Neuronal stem cell (in vitro differentiated cells): ENCODE measurements at regions not wholly inside any gene's neighbourhood (a gene's known extent, or its start where the extent isn't known, plus 50 kb on each side); places are given as distances from the start of the nearest gene placed in this dataset.

Experiments
- DNase-seq: peaks from one replicate; pipeline ENCODE4 v3.0.0-alpha.2; 2013; ENCODE audit warnings: low spot score
- H2AFZ ChIP-seq: one replicate; pipeline ENCODE4 v1.6.1; 2013; ENCODE audit warnings: mild to moderate bottlenecking, low read length, inconsistent platforms
- H2AK5ac ChIP-seq: 2 replicates; pipeline ENCODE4 v1.6.1; 2013; ENCODE audit warnings: low read depth, mild to moderate bottlenecking, inconsistent platforms, low read length, moderate library complexity, mixed read lengths
- H2BK120ac ChIP-seq: 2 replicates; pipeline ENCODE4 v1.6.1; 2013; ENCODE audit warnings: low read depth, mild to moderate bottlenecking, inconsistent platforms, low read length, moderate library complexity, mixed read lengths
- H2BK12ac ChIP-seq: one replicate; pipeline ENCODE4 v1.6.1; 2013; ENCODE audit warnings: low read length, inconsistent platforms
- H2BK15ac ChIP-seq: 2 replicates; pipeline ENCODE4 v1.6.1; 2013; ENCODE audit warnings: mild to moderate bottlenecking, low read length, inconsistent platforms, mixed read lengths
- H2BK5ac ChIP-seq: one replicate; pipeline ENCODE4 v1.6.1; 2013; ENCODE audit warnings: inconsistent platforms, mild to moderate bottlenecking, low read length, moderate library complexity
- H3K14ac ChIP-seq: one replicate; pipeline ENCODE4 v1.6.1; 2013; ENCODE audit warnings: low read length, inconsistent platforms
- H3K18ac ChIP-seq: 2 replicates; pipeline ENCODE4 v1.6.1; 2013; ENCODE audit warnings: low read length, inconsistent platforms
- H3K23ac ChIP-seq: 2 replicates; pipeline ENCODE4 v1.6.1; 2013; ENCODE audit warnings: low read depth, mild to moderate bottlenecking, mixed read lengths, low read length, inconsistent platforms; ENCODE audit not compliant: poor library complexity
- H3K27ac ChIP-seq: replicated peaks from 3 replicates; pipeline ENCODE4 v1.5.1; 2013; ENCODE audit warnings: low read length, inconsistent platforms
- H3K27me3 ChIP-seq, 3 experiments: 2 replicates each; pipeline ENCODE4 v1.6.1; 2013; ENCODE audit warnings: low read length in 3 of 3, mild to moderate bottlenecking in 2 of 3, inconsistent platforms in 1 of 3, low read depth in 1 of 3, mixed read lengths in 1 of 3, moderate library complexity in 1 of 3; ENCODE audit not compliant: control insufficient read depth in 3 of 3, insufficient read depth in 3 of 3
- H3K36me3 ChIP-seq, 2 donors: replicated peaks in 1 of 2; 2 replicates each; pipeline ENCODE4 v1.6.1; 2013; ENCODE audit warnings: low read length in 2 of 2; ENCODE audit not compliant: control insufficient read depth in 2 of 2, insufficient read depth in 2 of 2
- H3K4ac ChIP-seq: 2 replicates; pipeline ENCODE4 v1.6.1; 2013; ENCODE audit warnings: inconsistent platforms, mild to moderate bottlenecking, low read length, moderate library complexity
- H3K4me1 ChIP-seq, 2 donors: 1 replicate in 1 of 2; 2 replicates in 1 of 2; pipeline ENCODE4 v1.6.1; 2013; ENCODE audit warnings: low read length in 2 of 2, low read depth in 1 of 2; ENCODE audit not compliant: control insufficient read depth in 2 of 2, insufficient read depth in 1 of 2
- H3K4me2 ChIP-seq: one replicate; pipeline ENCODE4 v1.6.1; 2013; ENCODE audit warnings: mild to moderate bottlenecking, low read length, inconsistent platforms; ENCODE audit not compliant: insufficient read depth, poor library complexity, severe bottlenecking
- H3K4me3 ChIP-seq, 2 donors: 2 replicates each; pipeline ENCODE4 v1.5.1; 2013; ENCODE audit warnings: low read length in 2 of 2, mild to moderate bottlenecking in 2 of 2, inconsistent platforms in 1 of 2, moderate library complexity in 1 of 2
- H3K79me1 ChIP-seq: one replicate; pipeline ENCODE4 v1.6.1; 2013; ENCODE audit warnings: low read depth, mild to moderate bottlenecking, inconsistent platforms, low read length, moderate library complexity
- H3K9ac ChIP-seq: one replicate; pipeline ENCODE4 v1.6.1; 2013; ENCODE audit warnings: mild to moderate bottlenecking, low read depth, low read length, inconsistent platforms; ENCODE audit not compliant: poor library complexity
- H3K9me3 ChIP-seq, 2 donors: replicated peaks in 1 of 2; 2 replicates each; pipeline versions ENCODE3 to v1.6.1; 2013; ENCODE audit warnings: low read length in 2 of 2, mild to moderate bottlenecking in 2 of 2, inconsistent platforms in 1 of 2, low read depth in 1 of 2, mixed read lengths in 1 of 2, moderate library complexity in 1 of 2; ENCODE audit not compliant: control insufficient read depth in 2 of 2, insufficient read depth in 1 of 2
- H4K8ac ChIP-seq: one replicate; pipeline ENCODE4 v1.6.1; 2013; ENCODE audit warnings: low read depth, mild to moderate bottlenecking, inconsistent platforms, low read length, moderate library complexity
- H4K91ac ChIP-seq: one replicate; pipeline ENCODE4 v1.6.1; 2013; ENCODE audit warnings: low read length, low read depth, mild to moderate bottlenecking, inconsistent platforms; ENCODE audit not compliant: poor library complexity
- WGBS, 2 donors: extraction: QIAGEN DNeasy Blood & Tissue Kit; methylation state at CpG; one replicate each; pipeline ENCODE4 v1.1.7; 2013; ENCODE audit warnings: missing lambda C conversion rate in 2 of 2, mixed read lengths in 1 of 2; ENCODE audit not compliant: insufficient read length in 2 of 2, insufficient replicate concordance in 1 of 2; ENCODE audit errors: extremely low coverage in 2 of 2; 5-methylcytosine and 5-hydroxymethylcytosine counted together

- Histone ChIP-seq H3K4ac (no peak overlapping the region), H2BK15ac (no peak overlapping the region), H3K23ac (no peak overlapping the region), H3K4me3 (no peak overlapping the region), H3K14ac (no peak overlapping the region), H2BK120ac (no peak overlapping the region), H2BK12ac (no peak overlapping the region), H2AFZ (no peak overlapping the region), H2BK5ac (no peak overlapping the region), H4K8ac (no peak overlapping the region), H3K36me3 (no peaks in the 10 kb centered on the region), H4K91ac (no peak overlapping the region), H3K4me2 (no peak overlapping the region), H3K27ac (no peak overlapping the region), H3K9ac (no peak overlapping the region), H2AK5ac (peak overlapping the region; percentile 0), H3K18ac (peak overlapping the region; percentile 57), H3K9me3 (peaks cover 0 to 2% of the 10 kb centered on the region in 2 donors), H3K4me1 (peaks cover 0 to 6% of the 10 kb centered on the region in 2 donors), H3K79me1 (no peaks in the 10 kb centered on the region), H3K27me3 (no peaks in the 10 kb centered on the region)
- DNase-seq = no peak
- no CpG with 5 or more reads among the region's 8 CpGs for WGBS, 2 donors
Observed at GRCh38 chr6:40302856-40303454, 284.2 kb downstream of the LRFN2 start.

GRCh38 chr6:40299681-40300080 is 287.5 kb downstream of the LRFN2 start:
- Histone ChIP-seq H3K4ac (no peak overlapping the region), H3K4me1 (peaks cover 0 to 6% of the 10 kb centered on the region in 2 donors), H3K14ac (peak overlapping the region; percentile 86), H3K9me3 (peaks cover 0 to 2% of the 10 kb centered on the region in 2 donors), H3K18ac (peak overlapping the region; percentile 41), H2BK120ac (no peak overlapping the region), H3K23ac (no peak overlapping the region), H4K8ac (no peak overlapping the region), H2AK5ac (peak overlapping the region; percentile 22), H3K27ac (no peak overlapping the region), H2BK12ac (no peak overlapping the region), H2AFZ (no peak overlapping the region), H3K36me3 (no peaks in the 10 kb centered on the region), H3K4me3 (no peak overlapping the region), H4K91ac (no peak overlapping the region), H2BK15ac (no peak overlapping the region), H3K79me1 (no peaks in the 10 kb centered on the region), H2BK5ac (no peak overlapping the region), H3K4me2 (no peak overlapping the region), H3K27me3 (no peaks in the 10 kb centered on the region), H3K9ac (peak overlapping the region; percentile 61)
- no peak for DNase-seq
- no CpG with 5 or more reads among the region's 6 CpGs for WGBS, 2 donors

GRCh38 chr6:40298207-40298606 is 289.0 kb downstream of the LRFN2 start:
- no CpG with 5 or more reads among the region's 2 CpGs for whole genome bisulfite sequencing, 2 donors
- Histone ChIP-seq H3K27me3 (no peaks in the 10 kb centered on the region), H3K4me2 (no peak overlapping the region), H2AK5ac (no peak overlapping the region), H3K23ac (no peak overlapping the region), H4K91ac (no peak overlapping the region), H2BK5ac (no peak overlapping the region), H3K4me1 (peaks cover 0 to 6% of the 10 kb centered on the region in 2 donors), H3K9ac (no peak overlapping the region), H4K8ac (no peak overlapping the region), H3K14ac (no peak overlapping the region), H2AFZ (no peak overlapping the region), H2BK15ac (no peak overlapping the region), H3K27ac (no peak overlapping the region), H3K18ac (no peak overlapping the region), H3K79me1 (no peaks in the 10 kb centered on the region), H2BK12ac (no peak overlapping the region), H3K36me3 (no peaks in the 10 kb centered on the region), H2BK120ac (no peak overlapping the region), H3K4me3 (no peak overlapping the region), H3K9me3 (peaks cover 0 to 2% of the 10 kb centered on the region in 2 donors), H3K4ac (no peak overlapping the region)
- no peak for DNase-seq

DNA sequence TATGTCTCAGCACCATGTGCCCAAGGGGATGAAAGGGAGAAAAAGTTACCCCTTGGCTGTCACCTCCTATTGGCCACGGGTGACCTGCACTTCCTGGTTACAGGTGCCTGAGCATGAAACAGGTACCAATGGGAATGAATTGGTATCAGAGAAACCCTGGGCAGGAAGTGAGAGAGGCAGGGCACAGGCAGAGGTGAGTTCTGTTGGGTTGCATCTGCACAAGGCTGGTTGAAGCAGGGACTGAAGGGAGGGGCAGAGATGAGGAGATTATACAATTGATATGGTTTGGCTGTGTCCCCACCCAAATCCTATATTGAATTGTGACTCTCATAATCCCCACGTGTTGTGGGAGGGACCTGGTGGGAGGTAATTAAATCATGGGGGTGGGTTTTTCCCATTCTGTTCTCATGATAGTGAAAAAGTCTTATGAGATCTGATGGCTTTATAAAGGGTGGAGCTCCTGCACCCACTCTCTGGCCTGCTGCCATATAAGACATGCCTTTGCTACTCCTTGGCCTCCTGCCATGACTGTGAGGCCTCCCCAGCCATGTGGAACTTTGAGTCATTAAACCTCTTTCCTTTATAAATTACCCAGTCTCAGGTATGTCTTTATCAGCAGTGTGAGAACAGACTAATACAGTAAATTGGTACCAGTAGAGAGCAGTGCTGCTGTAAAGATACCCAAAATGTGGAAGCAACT is 291.8 kb downstream of the LRFN2 start:
- H3K9me3 ChIP-seq = no peaks in the 10 kb centered on the region
- H3K14ac ChIP-seq = no peak overlapping the region
- DNase-seq = no peak
- H3K36me3 ChIP-seq = no peaks in the 10 kb centered on the region
- no CpG with 5 or more reads among the region's 2 CpGs for WGBS, 2 donors
- peaks cover 0 to 5% of the 10 kb centered on the region in 2 donors for H3K4me1 ChIP-seq
- H4K8ac ChIP-seq = no peak overlapping the region
- H2BK120ac ChIP-seq = no peak overlapping the region
- H2AFZ ChIP-seq = no peak overlapping the region
- H3K9ac ChIP-seq = no peak overlapping the region
- no peak overlapping the region for H3K4ac ChIP-seq
- no peak overlapping the region for H3K27ac ChIP-seq
- no peak overlapping the region for H2BK15ac ChIP-seq
- H3K4me2 ChIP-seq = no peak overlapping the region
- H3K4me3 ChIP-seq = no peak overlapping the region
- no peaks in the 10 kb centered on the region for H3K27me3 ChIP-seq
- H4K91ac ChIP-seq = no peak overlapping the region
- H3K18ac ChIP-seq = no peak overlapping the region
- H3K79me1 ChIP-seq = no peaks in the 10 kb centered on the region
- H2AK5ac ChIP-seq = no peak overlapping the region
- no peak overlapping the region for H3K23ac ChIP-seq
- H2BK12ac ChIP-seq = no peak overlapping the region
- H2BK5ac ChIP-seq = no peak overlapping the region
